ENCODE measurements at regions not wholly inside any gene's neighbourhood (a gene's known extent, or its start where the extent isn't known, plus 50 kb on each side); places are given as distances from the start of the nearest gene placed in this dataset.
"Not testable (repeated sequence)": the region's sequence is repeated elsewhere in the genome, so short reads cannot be mapped to it uniquely, and the experiment has no call there.

DNA sequence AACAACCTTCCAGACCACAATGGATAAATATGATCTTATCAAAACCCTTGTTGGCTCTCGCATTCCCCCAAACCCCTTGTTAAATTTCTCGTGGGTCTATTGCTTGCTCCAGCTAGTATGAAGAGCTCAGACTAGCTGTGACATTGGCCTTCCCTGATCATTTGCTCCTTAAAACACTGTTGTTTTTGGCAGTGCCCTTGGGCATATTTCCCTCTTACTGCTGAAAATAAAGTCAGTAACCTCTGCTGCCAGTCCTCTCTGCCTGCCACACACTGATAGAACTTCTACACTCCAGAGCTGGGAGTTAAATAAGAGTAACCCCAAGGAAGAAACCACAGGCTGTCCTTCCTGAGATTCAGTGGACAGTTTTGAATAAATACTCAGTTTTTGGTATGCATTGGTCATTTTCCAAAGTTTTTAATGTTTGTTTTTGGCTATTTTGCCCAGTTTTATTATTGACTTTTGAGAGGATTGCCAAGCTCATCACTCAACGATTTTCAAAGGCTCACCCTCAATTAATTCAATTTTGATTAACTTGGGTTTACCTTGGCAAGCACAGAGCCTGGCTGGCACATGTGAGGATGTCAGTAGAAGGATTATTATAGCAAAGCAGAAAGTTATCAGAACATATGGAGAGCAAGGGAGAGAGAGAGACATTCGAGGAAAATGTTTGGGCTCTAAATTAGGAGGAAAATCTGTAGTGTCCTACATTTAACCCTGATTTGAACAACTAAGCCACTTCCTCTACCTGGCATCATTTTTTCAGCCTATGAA, 84.3 kb upstream of the SYN3 start:
- no peak for DNase-seq (ENCODE audit: low read depth)
- TF ChIP-seq, protein P1, sequence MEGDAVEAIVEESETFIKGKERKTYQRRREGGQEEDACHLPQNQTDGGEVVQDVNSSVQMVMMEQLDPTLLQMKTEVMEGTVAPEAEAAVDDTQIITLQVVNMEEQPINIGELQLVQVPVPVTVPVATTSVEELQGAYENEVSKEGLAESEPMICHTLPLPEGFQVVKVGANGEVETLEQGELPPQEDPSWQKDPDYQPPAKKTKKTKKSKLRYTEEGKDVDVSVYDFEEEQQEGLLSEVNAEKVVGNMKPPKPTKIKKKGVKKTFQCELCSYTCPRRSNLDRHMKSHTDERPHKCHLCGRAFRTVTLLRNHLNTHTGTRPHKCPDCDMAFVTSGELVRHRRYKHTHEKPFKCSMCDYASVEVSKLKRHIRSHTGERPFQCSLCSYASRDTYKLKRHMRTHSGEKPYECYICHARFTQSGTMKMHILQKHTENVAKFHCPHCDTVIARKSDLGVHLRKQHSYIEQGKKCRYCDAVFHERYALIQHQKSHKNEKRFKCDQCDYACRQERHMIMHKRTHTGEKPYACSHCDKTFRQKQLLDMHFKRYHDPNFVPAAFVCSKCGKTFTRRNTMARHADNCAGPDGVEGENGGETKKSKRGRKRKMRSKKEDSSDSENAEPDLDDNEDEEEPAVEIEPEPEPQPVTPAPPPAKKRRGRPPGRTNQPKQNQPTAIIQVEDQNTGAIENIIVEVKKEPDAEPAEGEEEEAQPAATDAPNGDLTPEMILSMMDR (IDR thresholded peaks at IDR 0.05; ENCODE audit: insufficient read depth, low read depth, low read length, missing control alignments) = no peak

DNA sequence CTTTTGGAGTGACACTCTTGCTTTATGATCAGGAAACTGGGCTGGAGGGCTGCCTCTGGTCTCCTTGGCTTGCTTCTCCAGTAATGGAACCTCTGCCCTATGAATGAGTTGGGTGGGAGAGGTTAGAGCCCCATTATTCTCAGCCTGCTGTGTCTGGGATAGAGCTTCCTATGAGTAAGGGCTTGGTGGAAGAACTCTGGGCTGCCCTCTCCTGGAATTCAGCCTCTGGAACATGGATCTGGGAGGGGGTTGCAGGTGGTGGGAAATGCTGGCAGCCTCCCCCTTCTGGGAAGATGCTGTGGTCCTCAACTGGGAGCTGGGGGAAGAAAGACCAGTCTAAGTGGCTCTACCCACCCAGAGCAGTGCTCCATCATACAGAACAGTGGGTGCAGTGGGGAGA, 81.8 kb upstream of the SYN3 start:
- TF ChIP-seq, protein P1 (IDR thresholded peaks at IDR 0.05; ENCODE audit: insufficient read depth, low read depth, low read length, missing control alignments) = no peak
- no peak for DNase-seq (ENCODE audit: low read depth)
- no peak overlapping the region for H3K4me3 ChIP-seq (ENCODE audit: low read length)

More for the DNA sequence above, 84.3 kb upstream of the SYN3 start:
- H3K4me3 ChIP-seq (ENCODE audit: low read length) = no peak overlapping the region

DNA sequence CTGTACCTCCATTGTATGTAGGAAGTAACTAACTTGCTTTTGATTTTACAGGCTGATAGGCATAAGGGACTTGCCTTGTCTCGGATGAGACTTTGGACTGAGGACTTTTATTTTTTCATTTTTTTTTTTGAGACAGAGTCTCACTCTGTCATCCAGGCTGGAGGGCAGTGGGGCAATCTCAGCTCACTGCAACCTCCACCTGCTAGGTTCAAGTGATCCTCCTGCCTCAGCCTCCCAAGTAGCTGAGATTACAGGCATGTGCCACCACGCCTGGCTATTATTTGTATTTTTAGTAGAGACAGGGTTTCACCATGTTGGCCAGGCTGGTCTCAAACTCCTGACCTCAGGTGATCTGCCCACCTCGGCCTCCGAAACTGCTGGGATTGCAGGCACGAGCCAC, 80.2 kb upstream of the SYN3 start:
- DNase-seq (ENCODE audit: low read depth); H3K4me3 ChIP-seq (ENCODE audit: low read length): not testable (repeated sequence)

DNA sequence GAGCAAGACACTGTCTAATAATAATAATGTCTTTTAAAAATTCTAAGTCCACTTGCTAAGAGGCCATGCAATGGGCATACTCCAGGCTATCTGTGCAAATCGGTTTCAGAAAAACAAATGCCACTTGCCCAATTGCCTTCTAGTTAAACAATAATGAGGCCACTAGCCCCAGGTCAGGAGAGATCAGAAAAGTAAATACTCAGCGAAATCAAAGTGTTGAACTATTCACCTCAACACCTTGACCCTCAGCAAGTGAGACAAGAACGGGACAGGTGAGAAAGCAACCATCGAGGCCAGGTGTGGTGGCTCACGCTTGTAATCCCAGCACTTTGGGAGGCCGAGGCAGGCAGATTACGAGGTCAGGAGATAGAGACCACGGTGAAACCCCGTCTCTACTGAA, 72.3 kb upstream of the SYN3 start:
- H3K4me3 ChIP-seq (ENCODE audit: low read length) = no peak overlapping the region
- TF ChIP-seq, protein P1 (IDR thresholded peaks at IDR 0.05; ENCODE audit: insufficient read depth, low read depth, low read length, missing control alignments) = no peak
- no peak for DNase-seq (ENCODE audit: low read depth)

DNA sequence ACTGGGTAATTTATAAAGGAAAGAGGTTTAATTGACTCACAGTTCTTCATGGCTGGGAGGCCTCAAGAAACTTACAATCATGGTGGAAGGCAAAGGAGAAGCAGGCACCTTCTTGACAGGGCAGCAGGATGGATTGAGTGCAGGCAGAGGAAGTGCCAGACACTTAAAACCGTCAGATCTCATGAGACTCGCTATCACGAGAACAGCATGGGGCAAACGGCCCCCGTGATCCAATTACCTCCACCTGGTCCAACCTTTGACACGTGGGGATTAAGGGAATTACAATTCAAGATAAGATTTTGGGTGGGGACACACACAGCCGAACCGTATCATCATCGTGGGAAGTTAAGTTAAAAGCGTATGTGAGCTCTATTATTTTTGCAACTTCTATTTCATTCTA, 71.4 kb upstream of the SYN3 start:
- no peak for DNase-seq (ENCODE audit: low read depth)
- TF ChIP-seq, protein P1 (IDR thresholded peaks at IDR 0.05; ENCODE audit: insufficient read depth, low read depth, low read length, missing control alignments) = no peak

DNA sequence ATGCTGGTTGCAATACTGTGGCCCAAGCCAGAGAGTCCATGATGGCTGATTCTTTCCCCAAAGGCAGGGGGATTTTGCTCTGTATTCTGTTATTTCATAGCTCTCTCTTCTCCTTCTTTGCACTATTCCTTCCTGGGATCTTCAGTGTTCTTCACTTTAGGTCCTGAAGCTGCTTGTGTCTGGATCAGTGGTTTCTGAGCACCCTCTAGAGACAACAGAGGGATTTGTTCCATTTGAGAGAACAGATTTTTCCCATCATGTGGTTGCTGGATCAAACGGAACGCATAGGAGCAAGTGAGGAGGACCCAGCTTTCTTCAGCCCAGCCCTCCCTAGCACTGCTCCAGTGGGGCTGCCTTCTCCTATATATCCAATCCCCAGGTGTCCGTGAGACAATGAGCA, 68.7 kb upstream of the SYN3 start:
- H3K4me3 ChIP-seq (ENCODE audit: low read length) = no peak overlapping the region
- peak; percentile 13 for DNase-seq (ENCODE audit: low read depth)
- TF ChIP-seq, protein P1 (IDR thresholded peaks at IDR 0.05; ENCODE audit: insufficient read depth, low read depth, low read length, missing control alignments) = peak; percentile 26

More for the DNA sequence above, 71.4 kb upstream of the SYN3 start:
- no peak overlapping the region for H3K4me3 ChIP-seq (ENCODE audit: low read length)

DNA sequence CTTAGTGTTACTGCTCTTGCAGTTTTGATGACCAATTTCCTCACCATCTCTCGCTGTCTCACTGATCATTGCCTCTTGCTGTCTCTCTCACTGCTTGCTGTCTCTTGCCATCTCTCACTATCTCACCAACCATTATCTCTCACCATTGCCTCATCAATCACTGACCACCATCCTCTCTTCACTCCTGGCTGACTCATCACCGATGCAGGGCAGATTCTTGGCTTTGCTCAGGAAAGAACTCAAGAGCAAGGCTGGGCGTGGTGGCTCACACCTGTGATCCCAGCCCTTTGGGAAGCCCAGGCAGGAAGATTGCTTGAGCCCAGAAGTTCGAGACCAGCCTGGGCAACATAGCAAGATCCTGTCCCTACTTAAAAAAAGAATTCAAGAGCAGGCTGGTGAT, 66.3 kb upstream of the SYN3 start:
- DNase-seq (ENCODE audit: low read depth) = no peak
- TF ChIP-seq, protein P1 (IDR thresholded peaks at IDR 0.05; ENCODE audit: insufficient read depth, low read depth, low read length, missing control alignments) = no peak
- H3K4me3 ChIP-seq (ENCODE audit: low read length) = no peak overlapping the region

DNA sequence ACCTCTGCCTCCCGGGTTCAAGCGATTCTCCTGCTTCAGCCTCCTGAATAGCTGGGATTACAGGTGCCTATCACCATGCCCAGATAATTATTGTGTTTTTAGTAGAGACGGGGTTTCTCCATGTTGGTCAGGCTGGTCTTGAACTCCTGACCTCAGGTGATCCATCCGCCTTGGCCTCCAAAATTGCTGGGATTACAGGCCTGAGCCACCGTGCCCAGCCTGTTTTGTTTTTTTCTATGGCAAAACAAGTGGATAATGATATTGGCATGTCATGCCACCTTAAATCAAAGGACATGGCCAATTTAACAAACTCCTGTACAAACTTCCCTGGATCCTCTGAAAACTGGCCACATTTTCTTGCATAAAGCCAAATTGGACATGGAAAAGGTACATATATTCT, 64.3 kb upstream of the SYN3 start:
- H3K4me3 ChIP-seq (ENCODE audit: low read length) = not testable (repeated sequence)
- DNase-seq (ENCODE audit: low read depth) = peak; percentile 49

All from epithelial cell of esophagus (primary cell).